H1 (cell line): ENCODE measurements at regions not wholly inside any gene's neighbourhood (a gene's known extent, or its start where the extent isn't known, plus 50 kb on each side); places are given as distances from the start of the nearest gene placed in this dataset.

Experiments
- CTCF ChIA-PET: fragments of 300-600 bp; sonication (Branson Sonifier 250); formaldehyde crosslinking; loops from one replicate; lab custom pipeline; 2021; ENCODE audit not compliant: partially characterized antibody; lab: Charles Lee
- POLR2A ChIA-PET: fragments of 300-600 bp; sonication (Branson Sonifier 250); formaldehyde crosslinking; loops from one replicate; lab custom pipeline; 2021; ENCODE audit warnings: inconsistent platforms; ENCODE audit not compliant: partially characterized antibody; lab: Charles Lee
- DNase-seq, 2 experiments: peaks; one replicate each; pipeline versions ENCODE4 v3.0.0 to v3.0.0-alpha.2; 2010 to 2022; ENCODE audit warnings: low spot score in 2 of 2, low read depth in 1 of 2, mixed read lengths in 1 of 2
- FAIRE-seq: peaks from 2 replicates; lab custom pipeline; 2011; peaks lifted over from hg19 to GRCh38; lab: Jason Lieb, UNC
- H2AFZ ChIP-seq: 2 replicates; pipeline ENCODE4 v1.8.1; 2012; ENCODE audit warnings: low read length, inconsistent platforms
- H2AK5ac ChIP-seq: 2 replicates; pipeline ENCODE4 v1.6.1; 2013; ENCODE audit warnings: low read depth, low read length
- H2BK120ac ChIP-seq: replicated peaks from 2 replicates; pipeline ENCODE3; 2013; ENCODE audit warnings: low read depth, low read length, inconsistent platforms
- H2BK12ac ChIP-seq: 2 replicates; pipeline ENCODE4 v1.6.1; 2013; ENCODE audit warnings: low read depth, low read length
- H2BK15ac ChIP-seq: 2 replicates; pipeline ENCODE4 v1.6.1; 2013; ENCODE audit warnings: low read length
- H2BK20ac ChIP-seq: 2 replicates; pipeline ENCODE4 v1.6.1; 2013; ENCODE audit warnings: low read length
- H2BK5ac ChIP-seq: 2 replicates; pipeline ENCODE4 v1.6.1; 2013; ENCODE audit warnings: low read depth, low read length
- H3K14ac ChIP-seq: 2 replicates; pipeline ENCODE4 v1.6.1; 2013; ENCODE audit warnings: inconsistent platforms; ENCODE audit not compliant: insufficient read length
- H3K18ac ChIP-seq: 2 replicates; pipeline ENCODE4 v1.6.1; 2013; ENCODE audit warnings: low read length; ENCODE audit errors: extremely low read depth
- H3K23ac ChIP-seq: 2 replicates; pipeline ENCODE4 v1.6.1; 2013; ENCODE audit warnings: inconsistent platforms; ENCODE audit not compliant: insufficient read length
- H3K23me2 ChIP-seq: 2 replicates; pipeline ENCODE4 v1.6.1; 2013; ENCODE audit warnings: low read depth, low read length
- H3K27ac ChIP-seq: 2 replicates; pipeline ENCODE4 v1.6.1; 2011; ENCODE audit warnings: low read depth, low read length, inconsistent platforms
- H3K27me3 ChIP-seq, 4 experiments: replicated peaks in 1 of 4; 1 replicate in 1 of 4; 2 replicates in 3 of 4; pipeline versions ENCODE4 v1.6.1 to v1.8.1; 2011 to 2013; ENCODE audit warnings: low read length in 3 of 4, mild to moderate bottlenecking in 3 of 4, inconsistent platforms in 2 of 4, mixed read lengths in 2 of 4, moderate library complexity in 1 of 4; ENCODE audit not compliant: control insufficient read depth in 3 of 4, insufficient read depth in 3 of 4; ENCODE audit errors: extremely low read depth in 1 of 4
- H3K36me3 ChIP-seq, 4 experiments: 2 replicates each; pipeline versions ENCODE4 v1.6.1 to v1.8.1; 2011 to 2013; ENCODE audit warnings: mild to moderate bottlenecking in 4 of 4, low read length in 3 of 4, moderate library complexity in 2 of 4, control low read depth in 1 of 4, inconsistent platforms in 1 of 4; ENCODE audit not compliant: insufficient read depth in 4 of 4, control insufficient read depth in 2 of 4
- H3K4ac ChIP-seq: replicated peaks from 2 replicates; pipeline ENCODE3; 2013; ENCODE audit warnings: low read length, low read depth, mixed read lengths, inconsistent platforms; ENCODE audit not compliant: insufficient read length
- H3K4me1 ChIP-seq, 4 experiments: replicated peaks in 1 of 4; 1 replicate in 1 of 4; 2 replicates in 3 of 4; pipeline versions ENCODE4 v1.6.1 to v1.8.1; 2011 to 2013; ENCODE audit warnings: low read length in 3 of 4, inconsistent platforms in 2 of 4, mixed read lengths in 1 of 4; ENCODE audit not compliant: insufficient read depth in 4 of 4, control insufficient read depth in 3 of 4
- H3K4me2 ChIP-seq, 2 experiments: 2 replicates each; pipeline versions ENCODE4 v1.6.1 to v1.8.1; 2011 to 2013; ENCODE audit warnings: low read depth in 2 of 2, low read length in 2 of 2, control low read depth in 1 of 2, inconsistent platforms in 1 of 2, mild to moderate bottlenecking in 1 of 2; ENCODE audit not compliant: insufficient read depth in 1 of 2
- H3K4me3 ChIP-seq, 4 experiments: fragments of 200-600, 300-600 bp in 1 of 4; sonication (generic), shearing (Covaris generic), sonication (Bioruptor Twin) in 1 of 4; 2 replicates each; pipeline versions ENCODE4 v1.5.1 to v1.8.1; 2011 to 2016; ENCODE audit warnings: low read length in 4 of 4, low read depth in 3 of 4, control low read depth in 2 of 4, inconsistent platforms in 2 of 4, mild to moderate bottlenecking in 2 of 4, mixed read lengths in 1 of 4, moderate library complexity in 1 of 4; ENCODE audit not compliant: insufficient read depth in 2 of 4; ENCODE audit errors: extremely low read depth in 1 of 4
- H3K56ac ChIP-seq: replicated peaks from 2 replicates; pipeline ENCODE3; 2013; ENCODE audit warnings: low read depth, mild to moderate bottlenecking, mixed read lengths, low read length, inconsistent platforms; ENCODE audit not compliant: insufficient read length
- H3K79me1 ChIP-seq: 2 replicates; pipeline ENCODE4 v1.6.1; 2013; ENCODE audit warnings: low read depth, low read length, control low read depth
- H3K79me2 ChIP-seq, 2 experiments: 2 replicates each; pipeline versions ENCODE4 v1.6.1 to v1.8.1; 2012 to 2013; ENCODE audit warnings: low read length in 2 of 2, mild to moderate bottlenecking in 2 of 2, inconsistent platforms in 1 of 2; ENCODE audit not compliant: insufficient read depth in 2 of 2, control insufficient read depth in 1 of 2
- H3K9ac ChIP-seq, 4 experiments: replicated peaks in 1 of 4; 1 replicate in 1 of 4; 2 replicates in 3 of 4; pipeline versions ENCODE4 v1.6.1 to v1.8.1; 2011 to 2013; ENCODE audit warnings: low read depth in 3 of 4, low read length in 3 of 4, control low read depth in 2 of 4, mild to moderate bottlenecking in 2 of 4, moderate library complexity in 2 of 4, inconsistent platforms in 1 of 4; ENCODE audit errors: extremely low read depth in 1 of 4
- H3K9me3 ChIP-seq, 2 experiments: 2 replicates each; pipeline versions ENCODE4 v1.6.1 to v1.8.1; 2012 to 2013; ENCODE audit warnings: mild to moderate bottlenecking in 2 of 2, moderate library complexity in 2 of 2, control low read depth in 1 of 2, inconsistent platforms in 1 of 2, low read depth in 1 of 2, low read length in 1 of 2, mixed read lengths in 1 of 2; ENCODE audit not compliant: insufficient read depth in 2 of 2
- H4K20me1 ChIP-seq, 2 experiments: replicated peaks in 1 of 2; 2 replicates each; pipeline versions ENCODE3 to v1.8.1; 2011 to 2013; ENCODE audit warnings: inconsistent platforms in 2 of 2, low read length in 2 of 2, mild to moderate bottlenecking in 1 of 2; ENCODE audit not compliant: insufficient read depth in 2 of 2, control insufficient read depth in 1 of 2
- H4K5ac ChIP-seq: 2 replicates; pipeline ENCODE4 v1.6.1; 2013; ENCODE audit warnings: low read length, low read depth, mixed read lengths, inconsistent platforms; ENCODE audit not compliant: insufficient read length
- H4K8ac ChIP-seq: 2 replicates; pipeline ENCODE4 v1.8.0; 2013; ENCODE audit warnings: mild to moderate bottlenecking, moderate library complexity, low read length, inconsistent platforms; ENCODE audit not compliant: insufficient read depth; ENCODE audit errors: extremely low read depth
- H4K91ac ChIP-seq: replicated peaks from 2 replicates; pipeline ENCODE3; 2013; ENCODE audit warnings: low read length, mixed read lengths, inconsistent platforms; ENCODE audit not compliant: insufficient read length
- BCL11A ChIP-seq, 2 experiments: IDR thresholded peaks; one replicate each; pipeline ENCODE4 v1.6.1; 2011; ENCODE audit warnings: low read depth in 2 of 2, low read length in 2 of 2, mild to moderate bottlenecking in 2 of 2
- BRCA1 ChIP-seq: IDR thresholded peaks from 2 replicates; pipeline ENCODE4 v1.6.1; 2012; ENCODE audit warnings: low read depth, low read length, improper control_type of control experiment
- CEBPB ChIP-seq: IDR thresholded peaks from 2 replicates; pipeline ENCODE4 v1.6.1; 2012; ENCODE audit warnings: low read depth, low read length
- CHD2 ChIP-seq: IDR thresholded peaks from 2 replicates; pipeline ENCODE4 v1.6.1; 2012; ENCODE audit warnings: low read length, improper control_type of control experiment
- CTBP2 ChIP-seq: IDR thresholded peaks from 2 replicates; pipeline ENCODE4 v1.7.0; 2011; ENCODE audit warnings: borderline replicate concordance, mild to moderate bottlenecking, moderate library complexity, mixed read lengths, low read length; ENCODE audit not compliant: insufficient read depth, insufficient read length
- GABPA ChIP-seq: IDR thresholded peaks from 2 replicates; pipeline ENCODE4 v1.6.1; 2011; ENCODE audit warnings: mild to moderate bottlenecking, low read length, moderate library complexity, borderline replicate concordance; ENCODE audit not compliant: insufficient read depth
- KDM1A ChIP-seq: fragments of 200-600, 300-600 bp; sonication (generic); IDR thresholded peaks from 2 replicates; pipeline ENCODE4 v1.7.1; 2016; ENCODE audit warnings: mild to moderate bottlenecking, low read length, borderline replicate concordance
- POU5F1 ChIP-seq: IDR thresholded peaks from 2 replicates; pipeline ENCODE4 v1.6.1; 2011; ENCODE audit warnings: low read depth, mild to moderate bottlenecking, low read length, moderate library complexity
- RFX5 ChIP-seq: IDR thresholded peaks from 2 replicates; pipeline ENCODE4 v1.6.1; 2011; ENCODE audit warnings: low read depth, low read length, improper control_type of control experiment, borderline replicate concordance
- SAP30 ChIP-seq: fragments of 300-600 bp; sonication (generic); IDR thresholded peaks from 2 replicates; pipeline ENCODE4 v1.7.1; 2012; ENCODE audit warnings: low read length, moderate library complexity, mild to moderate bottlenecking, inconsistent platforms; ENCODE audit not compliant: insufficient read depth, insufficient replicate concordance
- SIX5 ChIP-seq: IDR thresholded peaks from 2 replicates; pipeline ENCODE4 v1.6.1; 2011; ENCODE audit warnings: mild to moderate bottlenecking, low read depth, low read length
- SP1 ChIP-seq: IDR thresholded peaks from 2 replicates; pipeline ENCODE4 v1.6.1; 2011; ENCODE audit warnings: low read depth, low read length
- TAF1 ChIP-seq: IDR thresholded peaks from 2 replicates; pipeline ENCODE4 v1.6.1; 2011; ENCODE audit warnings: mild to moderate bottlenecking, low read depth, low read length
- TEAD4 ChIP-seq: IDR thresholded peaks from 2 replicates; pipeline ENCODE4 v1.6.1; 2012; ENCODE audit warnings: low read depth, low read length, inconsistent platforms, mixed read lengths
- YY1 ChIP-seq: IDR thresholded peaks from 2 replicates; pipeline ENCODE4 v1.6.1; 2011; ENCODE audit warnings: low read depth, mild to moderate bottlenecking, low read length
- WGBS, 2 experiments: shearing (Covaris generic) in 1 of 2; methylation state at CpG; one replicate each; pipeline versions ENCODE4 v1.1.6 to v1.1.7; 2013 to 2015; ENCODE audit warnings: low lambda C conversion rate in 2 of 2, mixed read lengths in 2 of 2, inconsistent platforms in 1 of 2, low coverage in 1 of 2, missing lambda C conversion rate in 1 of 2; ENCODE audit not compliant: insufficient replicate concordance in 2 of 2, insufficient coverage in 1 of 2, insufficient read length in 1 of 2; ENCODE audit errors: extremely low coverage in 1 of 2, missing lambda C conversion rate in 1 of 2; 5-methylcytosine and 5-hydroxymethylcytosine counted together
- TF ChIP-seq, protein P1 (sequence below): IDR thresholded peaks from 2 replicates; pipeline ENCODE4 v1.6.1; 2012; ENCODE audit warnings: inconsistent platforms

DNA sequence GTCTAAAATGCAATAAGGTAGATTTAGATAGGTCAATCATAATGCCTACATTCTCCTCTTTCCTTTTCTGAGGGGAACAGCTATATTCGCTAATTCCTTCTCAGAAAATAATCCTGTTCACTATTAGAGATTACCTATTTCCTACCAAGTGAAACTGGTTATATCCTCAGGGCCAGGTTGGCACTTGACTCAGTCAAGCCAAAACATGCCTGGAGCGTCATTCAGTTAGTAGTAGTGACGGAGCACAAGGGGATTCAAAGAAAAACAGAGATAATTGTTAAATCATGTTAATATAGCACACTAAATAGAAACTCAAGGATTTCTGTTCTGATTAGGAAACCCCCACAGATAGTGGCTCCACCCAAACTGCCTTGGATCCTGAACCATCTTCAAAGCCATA lies 515.4 kb upstream of the PTPRD start:
- H4K8ac ChIP-seq: no peak overlapping the region
- no peaks in the 10 kb centered on the region for H3K23me2 ChIP-seq
- H4K5ac ChIP-seq: no peak overlapping the region
- DNase-seq (no peak), FAIRE-seq (no peak)
- H3K27ac ChIP-seq: no peak overlapping the region
- H4K20me1 ChIP-seq: no peaks in the 10 kb centered on the region
- no peak overlapping the region for H3K9ac ChIP-seq
- no peak overlapping the region for H3K4ac ChIP-seq
- H3K79me2 ChIP-seq: no peaks in the 10 kb centered on the region
- no peaks in the 10 kb centered on the region for H3K4me1 ChIP-seq
- no peak overlapping the region for H3K4me2 ChIP-seq
- no peak overlapping the region for H2BK15ac ChIP-seq
- H3K36me3 ChIP-seq: no peaks in the 10 kb centered on the region
- no peak overlapping the region for H3K18ac ChIP-seq
- 0 out of 2 replicates have a peak overlapping the region, but pooled peaks have one; percentile 5 for H2AFZ ChIP-seq
- H3K27me3 ChIP-seq: no peaks in the 10 kb centered on the region
- H3K56ac ChIP-seq: no peak overlapping the region
- no peak overlapping the region for H3K4me3 ChIP-seq
- H2BK12ac ChIP-seq: no peak overlapping the region
- H2BK20ac ChIP-seq: no peak overlapping the region
- no peak overlapping the region for H2AK5ac ChIP-seq
- no peak overlapping the region for H3K14ac ChIP-seq
- H3K79me1 ChIP-seq: no peaks in the 10 kb centered on the region
- H3K23ac ChIP-seq: no peak overlapping the region
- H4K91ac ChIP-seq: no peak overlapping the region
- 92% methylated on average over 3 of the region's 3 CpGs; no CpG with 5 or more reads in 1 of the 2 experiments for WGBS, 2 experiments
- CTCF ChIA-PET: no interaction called here
- H2BK5ac ChIP-seq: no peak overlapping the region
- H2BK120ac ChIP-seq: no peak overlapping the region
- H3K9me3 ChIP-seq: no peaks in the 10 kb centered on the region
- POLR2A ChIA-PET: no interaction called here
- TF ChIP-seq SAP30 (no peak), BRCA1 (no peak), SP1 (no peak), CHD2 (no peak), GABPA (no peak), SIX5 (no peak), CEBPB (no peak), TAF1 (no peak), CTBP2 (no peak), TEAD4 (no peak), RFX5 (no peak), POU5F1 (no peak), KDM1A (no peak), YY1 (no peak), BCL11A (IDR thresholded peaks at IDR 0.05; ENCODE audit: low read depth in 2 of 2, low read length in 2 of 2) (no peak)
- TF ChIP-seq, protein P1, sequence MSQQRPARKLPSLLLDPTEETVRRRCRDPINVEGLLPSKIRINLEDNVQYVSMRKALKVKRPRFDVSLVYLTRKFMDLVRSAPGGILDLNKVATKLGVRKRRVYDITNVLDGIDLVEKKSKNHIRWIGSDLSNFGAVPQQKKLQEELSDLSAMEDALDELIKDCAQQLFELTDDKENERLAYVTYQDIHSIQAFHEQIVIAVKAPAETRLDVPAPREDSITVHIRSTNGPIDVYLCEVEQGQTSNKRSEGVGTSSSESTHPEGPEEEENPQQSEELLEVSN: no peak
